ENCODE measurements at regions not wholly inside any gene's neighbourhood (a gene's known extent, or its start where the extent isn't known, plus 50 kb on each side); places are given as distances from the start of the nearest gene placed in this dataset.

GRCh38 chr5:96493219-96493790 is 60.3 kb upstream of the PCSK1 start:
- no peaks in the 10 kb centered on the region for H3K9me3 ChIP-seq (ENCODE audit: insufficient read depth in 2 of 2, low read depth in 1 of 2, low read length in 1 of 2)
- CTCF ChIA-PET (ENCODE audit: partially characterized antibody), result interaction anchor here (0.7 kb wide), 1 partner anchor 30 kb away, joined by 3 read pairs; no protein-coding TSS in a partner anchor
- no peaks in the 10 kb centered on the region for H3K79me1 ChIP-seq (ENCODE audit: low read depth, low read length)
- H3K4me3 ChIP-seq (ENCODE audit: extremely low read depth in 1 of 4, insufficient read depth in 2 of 4, low read depth in 3 of 4, low read length in 4 of 4), result no peak overlapping the region
- H3K27ac ChIP-seq (ENCODE audit: low read depth, low read length), result no peak overlapping the region
- no peak overlapping the region for H2BK120ac ChIP-seq (replicated peaks; ENCODE audit: low read depth, low read length)
- H3K56ac ChIP-seq (replicated peaks; ENCODE audit: insufficient read length, low read depth, low read length), result no peak overlapping the region
- no peak overlapping the region for H2AFZ ChIP-seq (ENCODE audit: low read length)
- no peaks in the 10 kb centered on the region for H3K79me2 ChIP-seq (ENCODE audit: control insufficient read depth in 1 of 2, insufficient read depth in 2 of 2, low read length in 2 of 2)
- no peak overlapping the region for H4K5ac ChIP-seq (ENCODE audit: insufficient read length, low read depth, low read length)
- DNase-seq (ENCODE audit: low read depth in 1 of 2, low spot score in 2 of 2) (no peak), FAIRE-seq (no peak)
- H4K20me1 ChIP-seq (replicated peaks in 1 of 2; ENCODE audit: control insufficient read depth in 1 of 2, insufficient read depth in 2 of 2, low read length in 2 of 2), result no peaks in the 10 kb centered on the region
- no peak overlapping the region for H3K23ac ChIP-seq (ENCODE audit: insufficient read length)
- no peak overlapping the region for H2BK20ac ChIP-seq (ENCODE audit: low read length)
- no peak overlapping the region for H3K18ac ChIP-seq (ENCODE audit: extremely low read depth, low read length)
- H3K14ac ChIP-seq (ENCODE audit: insufficient read length), result no peak overlapping the region
- H4K8ac ChIP-seq (ENCODE audit: extremely low read depth, insufficient read depth, low read length), result no peak overlapping the region
- H2BK5ac ChIP-seq (ENCODE audit: low read depth, low read length), result no peak overlapping the region
- POLR2A ChIA-PET (ENCODE audit: partially characterized antibody), result no interaction called here
- H3K4ac ChIP-seq (replicated peaks; ENCODE audit: insufficient read length, low read depth, low read length), result no peak overlapping the region
- no peak overlapping the region for H2BK15ac ChIP-seq (ENCODE audit: low read length)
- no peaks in the 10 kb centered on the region for H3K23me2 ChIP-seq (ENCODE audit: low read depth, low read length)
- H3K4me1 ChIP-seq (replicated peaks in 1 of 4; ENCODE audit: control insufficient read depth in 3 of 4, insufficient read depth in 4 of 4, low read length in 3 of 4), result no peaks in the 10 kb centered on the region
- no peak overlapping the region for H2AK5ac ChIP-seq (ENCODE audit: low read depth, low read length)
- no peak overlapping the region for H2BK12ac ChIP-seq (ENCODE audit: low read depth, low read length)
- H3K27me3 ChIP-seq (replicated peaks in 1 of 4; ENCODE audit: control insufficient read depth in 3 of 4, extremely low read depth in 1 of 4, insufficient read depth in 3 of 4, low read length in 3 of 4), result no peaks in the 10 kb centered on the region
- 86% methylated on average over 3 of the region's 3 CpGs; no CpG with 5 or more reads in 1 of the 2 experiments for WGBS, 2 experiments (ENCODE audit: extremely low coverage in 1 of 2, insufficient coverage in 1 of 2, insufficient read length in 1 of 2, insufficient replicate concordance in 2 of 2, low coverage in 1 of 2, low lambda C conversion rate in 2 of 2, missing lambda C conversion rate in 1 of 2)
- no peak for TF ChIP-seq BCL11A (IDR thresholded peaks at IDR 0.05; ENCODE audit: low read depth in 2 of 2, low read length in 2 of 2)
- no peak for TF ChIP-seq CTBP2 (IDR thresholded peaks at IDR 0.05; ENCODE audit: borderline replicate concordance, insufficient read depth, insufficient read length, low read length)
- TF ChIP-seq EP300 (IDR thresholded peaks at IDR 0.05; ENCODE audit: borderline replicate concordance in 1 of 2, low read depth in 2 of 2, low read length in 2 of 2), result no peak
- no peak for TF ChIP-seq SIRT6 (IDR thresholded peaks at IDR 0.05; ENCODE audit: low read length)
- TF ChIP-seq TAF1 (IDR thresholded peaks at IDR 0.05; ENCODE audit: low read depth, low read length), result no peak
- no peak for TF ChIP-seq POU5F1 (IDR thresholded peaks at IDR 0.05; ENCODE audit: low read depth, low read length)
- TF ChIP-seq RAD21 (IDR thresholded peaks at IDR 0.05 in 1 of 2, conservative IDR thresholded peaks at IDR 0.05 in 1 of 2; ENCODE audit: low read depth in 2 of 2, low read length in 2 of 2), result no peak
- TF ChIP-seq TEAD4 (IDR thresholded peaks at IDR 0.05; ENCODE audit: low read depth, low read length), result no peak
- no peak for TF ChIP-seq SP2 (IDR thresholded peaks at IDR 0.05; ENCODE audit: low read length)
- H4K91ac ChIP-seq (replicated peaks; ENCODE audit: insufficient read length, low read length), result no peak overlapping the region
- H3K4me2 ChIP-seq (ENCODE audit: insufficient read depth in 1 of 2, low read depth in 2 of 2, low read length in 2 of 2), result no peak overlapping the region
- no peak overlapping the region for H3K9ac ChIP-seq (replicated peaks in 1 of 4; ENCODE audit: extremely low read depth in 1 of 4, low read depth in 3 of 4, low read length in 3 of 4)
- H3K36me3 ChIP-seq (ENCODE audit: control insufficient read depth in 2 of 4, insufficient read depth in 4 of 4, low read length in 3 of 4), result no peaks in the 10 kb centered on the region

All from H1 (cell line).